PC-3 (cell line): ENCODE measurements at regions not wholly inside any gene's neighbourhood (a gene's known extent, or its start where the extent isn't known, plus 50 kb on each side); places are given as distances from the start of the nearest gene placed in this dataset.

Experiments used
- CTCF ChIP-seq: fragments of 300-600 bp; sonication (generic); conservative IDR thresholded peaks from 2 replicates; pipeline ENCODE4 v1.5.1; 2017; ENCODE audit warnings: antibody characterized with exemption, low read depth, mild to moderate bottlenecking, low read length
- EZH2 ChIP-seq: fragments of 300-600 bp; sonication (generic); IDR thresholded peaks from one replicate; pipeline ENCODE4 v1.6.1; 2017; ENCODE audit warnings: antibody characterized with exemption, mild to moderate bottlenecking, low read length; ENCODE audit not compliant: unreplicated experiment
- EZH2phosphoT487 ChIP-seq: fragments of 300-600 bp; sonication (generic); IDR thresholded peaks from 2 replicates; pipeline ENCODE4 v1.6.1; 2018; ENCODE audit warnings: mild to moderate bottlenecking, antibody characterized with exemption, low read length, borderline replicate concordance

- TF ChIP-seq EZH2 (no peak), CTCF (no peak), EZH2phosphoT487 (no peak)
Measured at GRCh38 chr7:130954918-130955564, 221.0 kb upstream of the KLF14 start.
